ENCODE measurements at regions not wholly inside any gene's neighbourhood (a gene's known extent, or its start where the extent isn't known, plus 50 kb on each side); places are given as distances from the start of the nearest gene placed in this dataset.

DNA sequence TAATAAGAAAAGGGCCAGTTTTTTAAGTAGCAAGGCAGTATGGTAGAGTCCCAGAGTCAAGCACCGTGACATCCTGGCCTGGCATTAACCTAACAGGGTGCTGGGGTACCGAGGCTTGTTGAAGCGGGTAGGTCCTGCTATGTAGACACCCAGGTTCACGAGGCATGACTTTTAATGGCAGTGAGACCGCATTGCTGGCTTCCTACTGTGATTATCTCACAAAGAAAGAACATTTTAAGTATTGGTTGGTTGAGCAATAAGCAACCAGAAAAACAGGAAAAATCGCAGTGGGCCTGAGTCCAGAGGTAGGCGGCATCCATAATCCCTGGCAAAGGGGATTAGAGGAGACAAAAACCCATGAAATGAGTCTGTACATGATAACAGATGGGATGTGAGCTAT, 927.9 kb upstream of the ACVR2A start:
- H3K36me3 ChIP-seq (ENCODE audit: insufficient read depth): no peaks in the 10 kb centered on the region
- Mint-ChIP-seq H3K4me3 (no peak overlapping the region), H3K27me3 (ENCODE audit: insufficient read depth, low read depth, poor library complexity) (peaks cover 3% of the 10 kb centered on the region), H3K9me3 (no peaks in the 10 kb centered on the region), H3K36me3 (ENCODE audit: low read depth) (no peaks in the 10 kb centered on the region), H3K27ac (no peak overlapping the region), H3K4me1 (peaks cover 6% of the 10 kb centered on the region; the same call in 2 of the 3 replicates)
- H2AFZ ChIP-seq: peak overlapping the region; percentile 35; the same call in 1 of the 2 replicates
- no peak overlapping the region for H3K27ac ChIP-seq (ENCODE audit: low read depth)
- DNase-seq (ENCODE audit: low spot score): no peak
- H4K20me1 ChIP-seq (replicated peaks; ENCODE audit: insufficient read depth): no peaks in the 10 kb centered on the region
- no peak overlapping the region for H3K4me2 ChIP-seq
- no peaks in the 10 kb centered on the region for H3K27me3 ChIP-seq (ENCODE audit: insufficient read depth)
- H3K4me1 ChIP-seq (ENCODE audit: insufficient read depth): no peaks in the 10 kb centered on the region
- no peak overlapping the region for H3K4me3 ChIP-seq
- ATAC-seq: no peak
- H3K79me2 ChIP-seq (replicated peaks; ENCODE audit: insufficient read depth): no peaks in the 10 kb centered on the region
- H3F3A ChIP-seq (replicated peaks; ENCODE audit: low read depth): no peaks in the 10 kb centered on the region
- no peak for TF ChIP-seq ZNF331 (CRISPR knock-in tag; IDR thresholded peaks at IDR 0.05; ENCODE audit: low read depth)
- TF ChIP-seq, protein P1, sequence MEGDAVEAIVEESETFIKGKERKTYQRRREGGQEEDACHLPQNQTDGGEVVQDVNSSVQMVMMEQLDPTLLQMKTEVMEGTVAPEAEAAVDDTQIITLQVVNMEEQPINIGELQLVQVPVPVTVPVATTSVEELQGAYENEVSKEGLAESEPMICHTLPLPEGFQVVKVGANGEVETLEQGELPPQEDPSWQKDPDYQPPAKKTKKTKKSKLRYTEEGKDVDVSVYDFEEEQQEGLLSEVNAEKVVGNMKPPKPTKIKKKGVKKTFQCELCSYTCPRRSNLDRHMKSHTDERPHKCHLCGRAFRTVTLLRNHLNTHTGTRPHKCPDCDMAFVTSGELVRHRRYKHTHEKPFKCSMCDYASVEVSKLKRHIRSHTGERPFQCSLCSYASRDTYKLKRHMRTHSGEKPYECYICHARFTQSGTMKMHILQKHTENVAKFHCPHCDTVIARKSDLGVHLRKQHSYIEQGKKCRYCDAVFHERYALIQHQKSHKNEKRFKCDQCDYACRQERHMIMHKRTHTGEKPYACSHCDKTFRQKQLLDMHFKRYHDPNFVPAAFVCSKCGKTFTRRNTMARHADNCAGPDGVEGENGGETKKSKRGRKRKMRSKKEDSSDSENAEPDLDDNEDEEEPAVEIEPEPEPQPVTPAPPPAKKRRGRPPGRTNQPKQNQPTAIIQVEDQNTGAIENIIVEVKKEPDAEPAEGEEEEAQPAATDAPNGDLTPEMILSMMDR (conservative IDR thresholded peaks at IDR 0.05; ENCODE audit: low read depth in 2 of 2): no peak
- no peak for TF ChIP-seq EZH2 (IDR thresholded peaks at IDR 0.05; ENCODE audit: low read depth, unreplicated experiment)
- TF ChIP-seq ZNF114 (CRISPR knock-in tag; IDR thresholded peaks at IDR 0.05): no peak
- TF ChIP-seq POLR2AphosphoS5 (IDR thresholded peaks at IDR 0.05; ENCODE audit: low read depth): no peak
- no peak for TF ChIP-seq NANOG (IDR thresholded peaks at IDR 0.05; ENCODE audit: borderline replicate concordance)
- TF ChIP-seq, protein P2, sequence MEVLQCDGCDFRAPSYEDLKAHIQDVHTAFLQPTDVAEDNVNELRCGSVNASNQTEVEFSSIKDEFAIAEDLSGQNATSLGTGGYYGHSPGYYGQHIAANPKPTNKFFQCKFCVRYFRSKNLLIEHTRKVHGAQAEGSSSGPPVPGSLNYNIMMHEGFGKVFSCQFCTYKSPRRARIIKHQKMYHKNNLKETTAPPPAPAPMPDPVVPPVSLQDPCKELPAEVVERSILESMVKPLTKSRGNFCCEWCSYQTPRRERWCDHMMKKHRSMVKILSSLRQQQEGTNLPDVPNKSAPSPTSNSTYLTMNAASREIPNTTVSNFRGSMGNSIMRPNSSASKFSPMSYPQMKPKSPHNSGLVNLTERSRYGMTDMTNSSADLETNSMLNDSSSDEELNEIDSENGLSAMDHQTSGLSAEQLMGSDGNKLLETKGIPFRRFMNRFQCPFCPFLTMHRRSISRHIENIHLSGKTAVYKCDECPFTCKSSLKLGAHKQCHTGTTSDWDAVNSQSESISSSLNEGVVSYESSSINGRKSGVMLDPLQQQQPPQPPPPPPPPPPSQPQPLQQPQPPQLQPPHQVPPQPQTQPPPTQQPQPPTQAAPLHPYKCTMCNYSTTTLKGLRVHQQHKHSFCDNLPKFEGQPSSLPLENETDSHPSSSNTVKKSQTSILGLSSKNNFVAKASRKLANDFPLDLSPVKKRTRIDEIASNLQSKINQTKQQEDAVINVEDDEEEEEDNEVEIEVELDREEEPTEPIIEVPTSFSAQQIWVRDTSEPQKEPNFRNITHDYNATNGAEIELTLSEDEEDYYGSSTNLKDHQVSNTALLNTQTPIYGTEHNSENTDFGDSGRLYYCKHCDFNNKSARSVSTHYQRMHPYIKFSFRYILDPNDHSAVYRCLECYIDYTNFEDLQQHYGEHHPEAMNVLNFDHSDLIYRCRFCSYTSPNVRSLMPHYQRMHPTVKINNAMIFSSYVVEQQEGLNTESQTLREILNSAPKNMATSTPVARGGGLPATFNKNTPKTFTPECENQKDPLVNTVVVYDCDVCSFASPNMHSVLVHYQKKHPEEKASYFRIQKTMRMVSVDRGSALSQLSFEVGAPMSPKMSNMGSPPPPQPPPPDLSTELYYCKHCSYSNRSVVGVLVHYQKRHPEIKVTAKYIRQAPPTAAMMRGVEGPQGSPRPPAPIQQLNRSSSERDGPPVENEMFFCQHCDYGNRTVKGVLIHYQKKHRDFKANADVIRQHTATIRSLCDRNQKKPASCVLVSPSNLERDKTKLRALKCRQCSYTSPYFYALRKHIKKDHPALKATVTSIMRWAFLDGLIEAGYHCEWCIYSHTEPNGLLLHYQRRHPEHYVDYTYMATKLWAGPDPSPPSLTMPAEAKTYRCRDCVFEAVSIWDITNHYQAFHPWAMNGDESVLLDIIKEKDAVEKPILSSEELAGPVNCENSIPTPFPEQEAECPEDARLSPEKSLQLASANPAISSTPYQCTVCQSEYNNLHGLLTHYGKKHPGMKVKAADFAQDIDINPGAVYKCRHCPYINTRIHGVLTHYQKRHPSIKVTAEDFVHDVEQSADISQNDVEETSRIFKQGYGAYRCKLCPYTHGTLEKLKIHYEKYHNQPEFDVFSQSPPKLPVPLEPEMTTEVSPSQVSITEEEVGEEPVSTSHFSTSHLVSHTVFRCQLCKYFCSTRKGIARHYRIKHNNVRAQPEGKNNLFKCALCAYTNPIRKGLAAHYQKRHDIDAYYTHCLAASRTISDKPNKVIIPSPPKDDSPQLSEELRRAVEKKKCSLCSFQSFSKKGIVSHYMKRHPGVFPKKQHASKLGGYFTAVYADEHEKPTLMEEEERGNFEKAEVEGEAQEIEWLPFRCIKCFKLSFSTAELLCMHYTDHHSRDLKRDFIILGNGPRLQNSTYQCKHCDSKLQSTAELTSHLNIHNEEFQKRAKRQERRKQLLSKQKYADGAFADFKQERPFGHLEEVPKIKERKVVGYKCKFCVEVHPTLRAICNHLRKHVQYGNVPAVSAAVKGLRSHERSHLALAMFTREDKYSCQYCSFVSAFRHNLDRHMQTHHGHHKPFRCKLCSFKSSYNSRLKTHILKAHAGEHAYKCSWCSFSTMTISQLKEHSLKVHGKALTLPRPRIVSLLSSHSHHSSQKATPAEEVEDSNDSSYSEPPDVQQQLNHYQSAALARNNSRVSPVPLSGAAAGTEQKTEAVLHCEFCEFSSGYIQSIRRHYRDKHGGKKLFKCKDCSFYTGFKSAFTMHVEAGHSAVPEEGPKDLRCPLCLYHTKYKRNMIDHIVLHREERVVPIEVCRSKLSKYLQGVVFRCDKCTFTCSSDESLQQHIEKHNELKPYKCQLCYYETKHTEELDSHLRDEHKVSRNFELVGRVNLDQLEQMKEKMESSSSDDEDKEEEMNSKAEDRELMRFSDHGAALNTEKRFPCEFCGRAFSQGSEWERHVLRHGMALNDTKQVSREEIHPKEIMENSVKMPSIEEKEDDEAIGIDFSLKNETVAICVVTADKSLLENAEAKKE (CRISPR knock-in tag; IDR thresholded peaks at IDR 0.05): no peak
- TF ChIP-seq EZH2phosphoT487 (IDR thresholded peaks at IDR 0.05; ENCODE audit: unreplicated experiment): no peak
- TF ChIP-seq, protein P3, sequence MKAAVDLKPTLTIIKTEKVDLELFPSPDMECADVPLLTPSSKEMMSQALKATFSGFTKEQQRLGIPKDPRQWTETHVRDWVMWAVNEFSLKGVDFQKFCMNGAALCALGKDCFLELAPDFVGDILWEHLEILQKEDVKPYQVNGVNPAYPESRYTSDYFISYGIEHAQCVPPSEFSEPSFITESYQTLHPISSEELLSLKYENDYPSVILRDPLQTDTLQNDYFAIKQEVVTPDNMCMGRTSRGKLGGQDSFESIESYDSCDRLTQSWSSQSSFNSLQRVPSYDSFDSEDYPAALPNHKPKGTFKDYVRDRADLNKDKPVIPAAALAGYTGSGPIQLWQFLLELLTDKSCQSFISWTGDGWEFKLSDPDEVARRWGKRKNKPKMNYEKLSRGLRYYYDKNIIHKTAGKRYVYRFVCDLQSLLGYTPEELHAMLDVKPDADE (IDR thresholded peaks at IDR 0.05): no peak
- no peak for TF ChIP-seq CREB1 (CRISPR knock-in tag; IDR thresholded peaks at IDR 0.05; ENCODE audit: low read depth)
- no peak for TF ChIP-seq STAT1 (IDR thresholded peaks at IDR 0.05; ENCODE audit: unreplicated experiment)
- TF ChIP-seq, protein P4, sequence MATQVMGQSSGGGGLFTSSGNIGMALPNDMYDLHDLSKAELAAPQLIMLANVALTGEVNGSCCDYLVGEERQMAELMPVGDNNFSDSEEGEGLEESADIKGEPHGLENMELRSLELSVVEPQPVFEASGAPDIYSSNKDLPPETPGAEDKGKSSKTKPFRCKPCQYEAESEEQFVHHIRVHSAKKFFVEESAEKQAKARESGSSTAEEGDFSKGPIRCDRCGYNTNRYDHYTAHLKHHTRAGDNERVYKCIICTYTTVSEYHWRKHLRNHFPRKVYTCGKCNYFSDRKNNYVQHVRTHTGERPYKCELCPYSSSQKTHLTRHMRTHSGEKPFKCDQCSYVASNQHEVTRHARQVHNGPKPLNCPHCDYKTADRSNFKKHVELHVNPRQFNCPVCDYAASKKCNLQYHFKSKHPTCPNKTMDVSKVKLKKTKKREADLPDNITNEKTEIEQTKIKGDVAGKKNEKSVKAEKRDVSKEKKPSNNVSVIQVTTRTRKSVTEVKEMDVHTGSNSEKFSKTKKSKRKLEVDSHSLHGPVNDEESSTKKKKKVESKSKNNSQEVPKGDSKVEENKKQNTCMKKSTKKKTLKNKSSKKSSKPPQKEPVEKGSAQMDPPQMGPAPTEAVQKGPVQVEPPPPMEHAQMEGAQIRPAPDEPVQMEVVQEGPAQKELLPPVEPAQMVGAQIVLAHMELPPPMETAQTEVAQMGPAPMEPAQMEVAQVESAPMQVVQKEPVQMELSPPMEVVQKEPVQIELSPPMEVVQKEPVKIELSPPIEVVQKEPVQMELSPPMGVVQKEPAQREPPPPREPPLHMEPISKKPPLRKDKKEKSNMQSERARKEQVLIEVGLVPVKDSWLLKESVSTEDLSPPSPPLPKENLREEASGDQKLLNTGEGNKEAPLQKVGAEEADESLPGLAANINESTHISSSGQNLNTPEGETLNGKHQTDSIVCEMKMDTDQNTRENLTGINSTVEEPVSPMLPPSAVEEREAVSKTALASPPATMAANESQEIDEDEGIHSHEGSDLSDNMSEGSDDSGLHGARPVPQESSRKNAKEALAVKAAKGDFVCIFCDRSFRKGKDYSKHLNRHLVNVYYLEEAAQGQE (IDR thresholded peaks at IDR 0.05; ENCODE audit: unreplicated experiment): no peak
- TF ChIP-seq JUNB (IDR thresholded peaks at IDR 0.05; ENCODE audit: unreplicated experiment): no peak
- H3K9me2 ChIP-seq (ENCODE audit: insufficient read depth): no peaks in the 10 kb centered on the region; the same call in 1 of the 2 replicates

Measured in GM23338 (cell line).